Right lobe of liver (tissue), 4 donors: ENCODE measurements at regions not wholly inside any gene's neighbourhood (a gene's known extent, or its start where the extent isn't known, plus 50 kb on each side); places are given as distances from the start of the nearest gene placed in this dataset.

Experiments
- CTCF ChIP-seq, 4 donors: fragments of 200-600 bp in 3 of 4; fragments of 450-650 bp in 1 of 4; IDR thresholded peaks; one replicate each; pipeline versions ENCODE4 v1.5.1 to v1.8.0; 2016 to 2022; ENCODE audit warnings: antibody characterized with exemption in 4 of 4, mild to moderate bottlenecking in 2 of 4
- POLR2A ChIP-seq: fragments of 450-650 bp; IDR thresholded peaks from one replicate; pipeline ENCODE4 v1.6.1; 2017; ENCODE audit warnings: antibody characterized with exemption, mild to moderate bottlenecking
- donor health status: DM: no; HTN: no; CAD: no.
- donor health status: DM: no; HTN: no; CAD: no.
- donor health status: DM: no; HTN: yes; CAD: no.

GRCh38 chr1:106439475-106439874, 617.0 kb upstream of the PRMT6 start:
- TF ChIP-seq POLR2A, result no peak
- no peak for TF ChIP-seq CTCF (IDR thresholded peaks at IDR 0.05)
